Sigmoid colon (tissue), 6 donors: ENCODE measurements at regions not wholly inside any gene's neighbourhood (a gene's known extent, or its start where the extent isn't known, plus 50 kb on each side); places are given as distances from the start of the nearest gene placed in this dataset.
"Not testable (repeated sequence)": the region's sequence is repeated elsewhere in the genome, so short reads cannot be mapped to it uniquely, and the experiment has no call there.

Source experiments
- DNase-seq: peaks from one replicate; pipeline ENCODE4 v3.0.0-alpha.2; 2019
- H3K27ac ChIP-seq, 4 donors: fragments of 200-600 bp; sonication (generic); one replicate each; pipeline ENCODE4 v1.5.1; 2016 to 2019; ENCODE audit warnings: mild to moderate bottlenecking in 1 of 4
- H3K27me3 ChIP-seq, 3 donors: fragments of 200-600 bp; sonication (generic); one replicate each; pipeline ENCODE4 v1.5.1; 2019; ENCODE audit warnings: mild to moderate bottlenecking in 1 of 3
- H3K36me3 ChIP-seq, 4 donors: fragments of 200-600 bp; sonication (generic); one replicate each; pipeline ENCODE4 v1.5.1; 2016 to 2019
- H3K4me1 ChIP-seq, 4 donors: fragments of 200-600 bp; sonication (generic); one replicate each; pipeline ENCODE4 v1.5.1; 2017 to 2019
- H3K4me3 ChIP-seq, 4 donors: fragments of 200-600 bp; sonication (generic); one replicate each; pipeline ENCODE4 v1.5.1; 2017 to 2019; ENCODE audit warnings: mild to moderate bottlenecking in 2 of 4, moderate library complexity in 1 of 4
- H3K9me3 ChIP-seq, 4 donors: fragments of 200-600 bp in 3 of 4; sonication (generic) in 3 of 4; one replicate each; pipeline versions ENCODE4 v1.5.1 to v1.6.1; 2013 to 2019
- EP300 ChIP-seq, 4 donors: sonication (generic); formaldehyde crosslinking; IDR thresholded peaks; one replicate each; pipeline ENCODE4 v1.6.1; 2017; ENCODE audit warnings: antibody characterized with exemption in 4 of 4
- POLR2A ChIP-seq, 2 donors: fragments of 450-650 bp; IDR thresholded peaks; one replicate each; pipeline ENCODE4 v1.6.1; 2016; ENCODE audit warnings: antibody characterized with exemption in 2 of 2, mild to moderate bottlenecking in 2 of 2, moderate library complexity in 2 of 2
- POLR2AphosphoS5 ChIP-seq, 4 donors: sonication (generic); formaldehyde crosslinking; IDR thresholded peaks; one replicate each; pipeline ENCODE4 v1.6.1; 2017; ENCODE audit warnings: antibody characterized with exemption in 4 of 4
- WGBS, 2 donors: extraction: QIAGEN DNeasy Blood & Tissue Kit; methylation state at CpG; one replicate each; pipeline ENCODE4 v1.1.7; 2013; 5-methylcytosine and 5-hydroxymethylcytosine counted together
- intact Hi-C: fragments of 100-400 bp; cut with DNase I; formaldehyde crosslinking; loops from one replicate; pipeline ENCODE4 v1.15.1; 2023
- TF ChIP-seq, protein P1 (sequence below), 4 experiments: fragments of 450-650 bp in 3 of 4; fragments of 200-600 bp in 1 of 4; IDR thresholded peaks; one replicate each; pipeline ENCODE4 v1.5.1; 2016 to 2019; ENCODE audit warnings: antibody characterized with exemption in 4 of 4, mild to moderate bottlenecking in 3 of 4, moderate library complexity in 2 of 4
- donor health status: healthy with polysubstance abuse.
- donor health status: healthy.

DNA sequence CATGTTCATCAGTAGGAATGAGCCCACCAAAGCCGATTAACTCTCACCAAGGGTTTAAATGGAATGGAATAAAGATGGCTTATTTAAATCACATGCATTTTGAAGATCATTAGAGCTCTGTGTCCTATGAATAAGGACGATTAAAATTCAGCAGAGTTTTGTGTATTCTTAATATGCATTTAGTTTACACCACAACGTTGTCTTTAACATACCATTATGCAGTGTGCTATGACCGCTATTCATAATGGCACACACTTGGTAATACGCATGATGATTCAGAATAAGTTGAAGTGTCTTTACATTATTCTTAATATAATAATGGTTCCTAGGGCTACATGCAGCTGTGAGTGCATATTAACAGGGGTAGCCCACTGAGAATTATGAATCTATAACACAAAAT is 190.7 kb downstream of the PTBP2 start:
- no peak for DNase-seq
- Histone ChIP-seq H3K27ac (no peak overlapping the region), H3K36me3 (no peaks in the 10 kb centered on the region), H3K27me3 (no peaks in the 10 kb centered on the region), H3K4me1 (peaks cover 0 to 7% (median 3%) of the 10 kb centered on the region in 4 donors), H3K9me3 (peaks cover 0 to 4% (median 0%) of the 10 kb centered on the region in 4 donors), H3K4me3 (no peak overlapping the region)
- TF ChIP-seq POLR2A (IDR thresholded peaks at IDR 0.05): no peak
- TF ChIP-seq POLR2AphosphoS5 (IDR thresholded peaks at IDR 0.05): no peak
- TF ChIP-seq, protein P1, sequence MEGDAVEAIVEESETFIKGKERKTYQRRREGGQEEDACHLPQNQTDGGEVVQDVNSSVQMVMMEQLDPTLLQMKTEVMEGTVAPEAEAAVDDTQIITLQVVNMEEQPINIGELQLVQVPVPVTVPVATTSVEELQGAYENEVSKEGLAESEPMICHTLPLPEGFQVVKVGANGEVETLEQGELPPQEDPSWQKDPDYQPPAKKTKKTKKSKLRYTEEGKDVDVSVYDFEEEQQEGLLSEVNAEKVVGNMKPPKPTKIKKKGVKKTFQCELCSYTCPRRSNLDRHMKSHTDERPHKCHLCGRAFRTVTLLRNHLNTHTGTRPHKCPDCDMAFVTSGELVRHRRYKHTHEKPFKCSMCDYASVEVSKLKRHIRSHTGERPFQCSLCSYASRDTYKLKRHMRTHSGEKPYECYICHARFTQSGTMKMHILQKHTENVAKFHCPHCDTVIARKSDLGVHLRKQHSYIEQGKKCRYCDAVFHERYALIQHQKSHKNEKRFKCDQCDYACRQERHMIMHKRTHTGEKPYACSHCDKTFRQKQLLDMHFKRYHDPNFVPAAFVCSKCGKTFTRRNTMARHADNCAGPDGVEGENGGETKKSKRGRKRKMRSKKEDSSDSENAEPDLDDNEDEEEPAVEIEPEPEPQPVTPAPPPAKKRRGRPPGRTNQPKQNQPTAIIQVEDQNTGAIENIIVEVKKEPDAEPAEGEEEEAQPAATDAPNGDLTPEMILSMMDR (IDR thresholded peaks at IDR 0.05): no peak
- no peak for TF ChIP-seq EP300 (IDR thresholded peaks at IDR 0.05)
- intact Hi-C loops: no loop called here
- WGBS, 2 donors: 89 to 91% methylated on average over 5 of the region's 5 CpGs

DNA sequence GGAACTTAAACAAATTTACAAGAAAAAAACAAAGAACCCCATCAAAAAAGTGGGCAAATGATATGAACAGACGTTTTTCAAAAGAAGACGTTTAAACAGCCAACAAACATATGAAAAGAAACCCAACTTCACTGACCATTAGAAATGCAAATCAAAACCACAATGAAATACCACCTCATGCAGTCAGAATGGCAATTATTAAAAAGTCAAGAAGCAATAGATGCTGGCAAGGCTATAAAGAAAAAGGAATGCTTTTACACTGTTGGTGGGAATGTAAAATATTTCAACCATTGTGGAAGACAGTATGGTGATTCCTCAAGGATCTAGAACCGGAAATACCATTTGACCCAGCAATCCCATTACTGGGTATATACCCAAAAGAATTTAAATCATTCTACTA is 194.1 kb downstream of the PTBP2 start:
- H3K27ac ChIP-seq, H3K9me3 ChIP-seq, DNase-seq, H3K27me3 ChIP-seq, H3K4me3 ChIP-seq, intact Hi-C loops, H3K36me3 ChIP-seq: not testable (repeated sequence)
- peaks cover 0 to 12% (median 5%) of the 10 kb centered on the region in 4 donors for H3K4me1 ChIP-seq
- 76 to 81% methylated on average over 3 of the region's 3 CpGs for WGBS, 2 donors

DNA sequence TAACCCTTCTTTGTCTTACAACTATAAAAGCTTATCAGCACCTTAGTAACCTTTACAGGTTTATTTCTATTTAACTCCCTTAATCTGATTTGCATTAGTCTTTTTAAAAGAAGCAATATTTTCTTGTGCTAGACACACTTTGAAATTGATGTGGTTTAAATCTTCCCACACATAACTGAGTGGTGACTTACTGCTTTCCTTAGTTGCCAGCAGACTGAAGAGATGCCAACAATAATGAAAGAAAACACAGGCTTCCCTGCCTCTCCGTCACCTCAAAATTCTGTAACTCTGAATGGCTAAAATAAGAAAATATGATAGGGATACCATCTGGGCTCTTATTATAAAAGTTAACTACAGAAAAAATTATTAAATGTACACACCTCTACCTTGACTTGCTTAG is 196.8 kb downstream of the PTBP2 start:
- H3K36me3 ChIP-seq: no peaks in the 10 kb centered on the region
- 81 to 87% methylated on average over 1 of the region's 1 CpG for WGBS, 2 donors
- H3K27me3 ChIP-seq: no peaks in the 10 kb centered on the region
- intact Hi-C loops: no loop called here
- peak overlapping the region in 1 of 4 donors; percentile 12 for H3K27ac ChIP-seq
- no peak overlapping the region for H3K4me3 ChIP-seq
- peaks cover 0 to 12% (median 5%) of the 10 kb centered on the region in 4 donors for H3K4me1 ChIP-seq
- peak in 1 of 4 donors; percentile 41 for TF ChIP-seq POLR2AphosphoS5 (IDR thresholded peaks at IDR 0.05)
- TF ChIP-seq, protein P1 (IDR thresholded peaks at IDR 0.05): no peak
- no peak for DNase-seq
- peaks cover 0 to 4% (median 1%) of the 10 kb centered on the region in 4 donors for H3K9me3 ChIP-seq

DNA sequence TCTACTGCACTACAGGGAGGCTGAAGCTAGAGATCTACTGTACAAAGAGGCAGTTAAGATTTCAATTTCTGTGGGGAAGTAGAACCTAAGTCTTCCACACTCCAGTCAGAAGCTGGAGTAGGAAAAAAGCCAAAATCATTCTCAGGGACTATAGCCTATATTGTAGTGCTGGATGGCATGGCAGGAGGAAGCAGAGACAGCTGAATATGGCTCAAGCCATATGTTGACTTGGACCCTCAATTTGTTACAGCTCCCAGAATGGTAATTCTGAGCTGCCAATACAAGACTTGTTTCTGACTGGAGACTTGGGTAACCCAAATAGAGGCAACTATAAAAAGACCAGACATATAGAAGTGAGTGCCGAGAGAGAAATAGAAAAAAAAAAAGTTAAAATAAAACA is 200.6 kb downstream of the PTBP2 start:
- Histone ChIP-seq H3K4me3 (no peak overlapping the region), H3K27ac (no peak overlapping the region), H3K4me1 (peaks cover 0 to 12% (median 5%) of the 10 kb centered on the region in 4 donors), H3K27me3 (no peaks in the 10 kb centered on the region), H3K36me3 (no peaks in the 10 kb centered on the region), H3K9me3 (peaks cover 0 to 15% (median 0%) of the 10 kb centered on the region in 4 donors)
- WGBS, 2 donors: 95 to 98% methylated on average over 1 of the region's 1 CpG
- intact Hi-C loops: no loop called here
- TF ChIP-seq, protein P1 (IDR thresholded peaks at IDR 0.05): no peak
- no peak for TF ChIP-seq POLR2A (IDR thresholded peaks at IDR 0.05)
- no peak for TF ChIP-seq POLR2AphosphoS5 (IDR thresholded peaks at IDR 0.05)
- TF ChIP-seq EP300 (IDR thresholded peaks at IDR 0.05): no peak
- no peak for DNase-seq

DNA sequence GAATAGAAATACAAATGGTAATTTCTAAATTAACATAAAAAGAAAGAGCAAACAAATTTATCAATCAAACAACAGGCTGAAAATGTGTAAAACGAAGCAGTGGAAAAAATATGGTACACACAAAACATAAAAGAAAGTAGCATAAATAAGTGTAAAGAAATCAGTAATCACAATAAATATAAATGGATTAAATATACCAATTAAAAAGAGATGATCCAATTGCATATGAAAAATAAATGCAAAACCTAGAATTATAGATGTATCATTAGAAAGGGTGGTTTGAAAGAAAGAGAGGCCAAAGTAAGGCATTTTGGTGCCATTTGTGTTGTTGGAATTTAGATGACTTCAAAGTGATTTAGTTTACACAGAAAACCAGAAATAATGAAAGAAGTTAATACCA is 202.2 kb downstream of the PTBP2 start:
- intact Hi-C loops: no loop called here
- Histone ChIP-seq H3K27ac (no peak overlapping the region), H3K27me3 (no peaks in the 10 kb centered on the region), H3K4me3 (no peak overlapping the region), H3K36me3 (no peaks in the 10 kb centered on the region), H3K9me3 (peaks cover 0 to 15% (median 0%) of the 10 kb centered on the region in 4 donors), H3K4me1 (peaks cover 0 to 2% (median under 1%) of the 10 kb centered on the region in 4 donors)
- no peak for DNase-seq
- no peak for TF ChIP-seq POLR2A (IDR thresholded peaks at IDR 0.05)
- TF ChIP-seq, protein P1 (IDR thresholded peaks at IDR 0.05): no peak
- no peak for TF ChIP-seq EP300 (IDR thresholded peaks at IDR 0.05)
- TF ChIP-seq POLR2AphosphoS5 (IDR thresholded peaks at IDR 0.05): no peak
- 37 to 65% methylated on average over 1 of the region's 1 CpG for WGBS, 2 donors
